Breast epithelium (tissue), 3 donors: ENCODE measurements at regions not wholly inside any gene's neighbourhood (a gene's known extent, or its start where the extent isn't known, plus 50 kb on each side); places are given as distances from the start of the nearest gene placed in this dataset.

Experiments
- CTCF ChIP-seq, 3 donors: fragments of 450-650 bp; IDR thresholded peaks; one replicate each; pipeline ENCODE4 v1.5.1; 2016 to 2017; ENCODE audit warnings: antibody characterized with exemption in 3 of 3, mild to moderate bottlenecking in 3 of 3, moderate library complexity in 3 of 3
- POLR2A ChIP-seq: fragments of 450-650 bp; IDR thresholded peaks from one replicate; pipeline ENCODE4 v1.6.1; 2016; ENCODE audit warnings: antibody characterized with exemption, mild to moderate bottlenecking, moderate library complexity

GRCh38 chr16:8107296-8107695 is 483.0 kb downstream of the TMEM114 start:
- no peak for TF ChIP-seq CTCF (IDR thresholded peaks at IDR 0.05)
- TF ChIP-seq POLR2A = no peak
